WTC11 (cell line): ENCODE measurements at regions not wholly inside any gene's neighbourhood (a gene's known extent, or its start where the extent isn't known, plus 50 kb on each side); places are given as distances from the start of the nearest gene placed in this dataset.

Experiments
- ATAC-seq: fragments of 200-7000 bp; cut with Tn5 transposase; 2 replicates; pipeline ENCODE4 v1.10.0; 2021; ENCODE audit warnings: mild to moderate bottlenecking, moderate library complexity
- CTCF ChIA-PET: fragments of 300-600 bp; sonication (Branson Sonifier 250); formaldehyde crosslinking; loops from one replicate; lab custom pipeline; 2021; ENCODE audit warnings: antibody characterized with exemption; lab: Charles Lee
- POLR2A ChIA-PET: fragments of 350-600 bp; sonication (Branson Sonifier 250); formaldehyde crosslinking; loops from one replicate; lab custom pipeline; 2021; ENCODE audit warnings: antibody characterized with exemption; lab: Charles Lee
- DNase-seq: peaks from one replicate; pipeline ENCODE4 v3.0.0; 2021; ENCODE audit warnings: low spot score
- H3K27ac Mint-ChIP-seq: 2 replicates; pipeline ENCODE4 v1.8.0; 2021; ENCODE audit warnings: mixed read lengths
- H3K27me3 Mint-ChIP-seq: 2 replicates; pipeline ENCODE4 v1.8.0; 2021; ENCODE audit warnings: low read depth, mild to moderate bottlenecking, moderate library complexity, mixed read lengths
- H3K36me3 Mint-ChIP-seq: 2 replicates; pipeline ENCODE4 v1.8.0; 2021; ENCODE audit warnings: mixed read lengths
- H3K4me1 Mint-ChIP-seq: 2 replicates; pipeline ENCODE4 v1.8.0; 2022; ENCODE audit warnings: mixed read lengths
- H3K4me3 Mint-ChIP-seq: 2 replicates; pipeline ENCODE4 v1.8.0; 2021; ENCODE audit warnings: mild to moderate bottlenecking, moderate library complexity, mixed read lengths
- H3K9me3 Mint-ChIP-seq: 2 replicates; pipeline ENCODE4 v1.8.0; 2021; ENCODE audit warnings: mixed read lengths
- AFF4 ChIP-seq: sonication (generic); formaldehyde crosslinking; IDR thresholded peaks from 2 replicates; pipeline ENCODE4 v1.8.1; 2023; ENCODE audit warnings: mild to moderate bottlenecking, missing genetic modification reagents, borderline replicate concordance
- ARID4B ChIP-seq: sonication (generic); formaldehyde crosslinking; IDR thresholded peaks from 2 replicates; pipeline ENCODE4 v1.8.0; 2023; ENCODE audit warnings: missing genetic modification reagents, mild to moderate bottlenecking, borderline replicate concordance
- ATF1 ChIP-seq: sonication (generic); formaldehyde crosslinking; IDR thresholded peaks from 2 replicates; pipeline ENCODE4 v1.8.1; 2023; ENCODE audit warnings: mild to moderate bottlenecking, moderate library complexity, missing genetic modification reagents
- CREB1 ChIP-seq: sonication (generic); formaldehyde crosslinking; IDR thresholded peaks from 2 replicates; pipeline ENCODE4 v1.8.0; 2023; ENCODE audit warnings: mild to moderate bottlenecking, missing genetic modification reagents
- ELF4 ChIP-seq: sonication (generic); formaldehyde crosslinking; IDR thresholded peaks from 2 replicates; pipeline ENCODE4 v1.8.1; 2022; ENCODE audit warnings: low read depth, mild to moderate bottlenecking, moderate library complexity, missing genetic modification reagents
- ETV6 ChIP-seq: sonication (generic); formaldehyde crosslinking; IDR thresholded peaks from 2 replicates; pipeline ENCODE4 v1.8.1; 2022; ENCODE audit warnings: mild to moderate bottlenecking, missing genetic modification reagents
- FOXP1 ChIP-seq: sonication (generic); formaldehyde crosslinking; IDR thresholded peaks from 2 replicates; pipeline ENCODE4 v1.8.0; 2022; ENCODE audit warnings: missing genetic modification reagents, mild to moderate bottlenecking, moderate library complexity, borderline replicate concordance
- GRHL2 ChIP-seq: fragments of 250-450 bp; sonication (Bioruptor Pico); IDR thresholded peaks from 2 replicates; pipeline ENCODE4 v1.8.0; 2022; ENCODE audit warnings: mild to moderate bottlenecking, moderate library complexity; ENCODE audit not compliant: insufficient replicate concordance, severe bottlenecking
- GTF2I ChIP-seq: fragments of 250-450 bp; sonication (Bioruptor Pico); conservative IDR thresholded peaks from 2 replicates; pipeline ENCODE4 v1.4.0; 2021; ENCODE audit warnings: mild to moderate bottlenecking
- HMGA2 ChIP-seq: fragments of 250-450 bp; sonication (Bioruptor Pico); IDR thresholded peaks from 2 replicates; pipeline ENCODE4 v1.4.0; 2021; ENCODE audit warnings: mild to moderate bottlenecking, moderate library complexity
- JAZF1 ChIP-seq: fragments of 250-450 bp; sonication (Bioruptor Pico); IDR thresholded peaks from 2 replicates; pipeline ENCODE4 v1.9.0; 2021; ENCODE audit warnings: moderate library complexity, mild to moderate bottlenecking, inconsistent platforms
- JUN ChIP-seq: sonication (generic); formaldehyde crosslinking; IDR thresholded peaks from 2 replicates; pipeline ENCODE4 v1.8.0; 2023; ENCODE audit warnings: mild to moderate bottlenecking, missing genetic modification reagents
- MAX ChIP-seq: sonication (generic); formaldehyde crosslinking; IDR thresholded peaks from 2 replicates; pipeline ENCODE4 v1.8.0; 2022; ENCODE audit warnings: mild to moderate bottlenecking, missing genetic modification reagents
- MXD4 ChIP-seq: fragments of 250-450 bp; sonication (Bioruptor Pico); IDR thresholded peaks from 2 replicates; pipeline ENCODE4 v1.8.0; 2021; ENCODE audit warnings: mild to moderate bottlenecking, moderate library complexity, borderline replicate concordance
- NR2C2 ChIP-seq: sonication (generic); formaldehyde crosslinking; IDR thresholded peaks from 2 replicates; pipeline ENCODE4 v1.8.0; 2022; ENCODE audit warnings: mild to moderate bottlenecking, missing genetic modification reagents
- RORB ChIP-seq: fragments of 250-450 bp; sonication (Bioruptor Pico); IDR thresholded peaks from 2 replicates; pipeline ENCODE4 v1.9.0; 2021; ENCODE audit warnings: mild to moderate bottlenecking
- SP1 ChIP-seq: sonication (generic); formaldehyde crosslinking; conservative IDR thresholded peaks from 2 replicates; pipeline ENCODE4 v1.8.1; 2022; ENCODE audit warnings: missing genetic modification reagents
- ZNF138 ChIP-seq: sonication (generic); formaldehyde crosslinking; conservative IDR thresholded peaks from 2 replicates; pipeline ENCODE4 v1.8.1; 2022; ENCODE audit warnings: mild to moderate bottlenecking, moderate library complexity, missing genetic modification reagents
- ZNF219 ChIP-seq: sonication (generic); formaldehyde crosslinking; IDR thresholded peaks from 2 replicates; pipeline ENCODE4 v1.8.0; 2023; ENCODE audit warnings: missing genetic modification reagents, mild to moderate bottlenecking, borderline replicate concordance
- ZNF232 ChIP-seq: sonication (generic); formaldehyde crosslinking; IDR thresholded peaks from 2 replicates; pipeline ENCODE4 v1.8.0; 2022; ENCODE audit warnings: mild to moderate bottlenecking, missing genetic modification reagents
- ZNF416 ChIP-seq: fragments of 250-450 bp; sonication (Bioruptor Pico); IDR thresholded peaks from 2 replicates; pipeline ENCODE4 v1.9.0; 2021; ENCODE audit warnings: mild to moderate bottlenecking, inconsistent platforms
- ZNF671 ChIP-seq: fragments of 250-450 bp; sonication (Bioruptor Pico); IDR thresholded peaks from 2 replicates; pipeline ENCODE4 v1.8.0; 2021; ENCODE audit warnings: mild to moderate bottlenecking
- ZSCAN18 ChIP-seq: fragments of 250-450 bp; sonication (Bioruptor Pico); IDR thresholded peaks from 2 replicates; pipeline ENCODE4 v2.1.2; 2022; ENCODE audit warnings: mild to moderate bottlenecking, moderate library complexity
- TF ChIP-seq, protein P1 (sequence below): sonication (generic); formaldehyde crosslinking; IDR thresholded peaks from 2 replicates; pipeline ENCODE4 v1.8.1; 2023; ENCODE audit warnings: mild to moderate bottlenecking, missing genetic modification reagents, moderate library complexity
- TF ChIP-seq, protein P2 (sequence below): fragments of 200-600 bp; IDR thresholded peaks from 2 replicates; pipeline ENCODE4 v1.8.0; 2022; ENCODE audit warnings: antibody characterized with exemption

GRCh38 chr6:10217111-10217510 lies 197.8 kb downstream of the TFAP2A start:
- POLR2A ChIA-PET, result no interaction called here
- Mint-ChIP-seq H3K27me3 (no peaks in the 10 kb centered on the region), H3K9me3 (no peaks in the 10 kb centered on the region), H3K4me3 (no peak overlapping the region), H3K4me1 (no peaks in the 10 kb centered on the region), H3K36me3 (no peaks in the 10 kb centered on the region), H3K27ac (no peak overlapping the region)
- DNase-seq (no peak), ATAC-seq (no peak)
- CTCF ChIA-PET, result no interaction called here
- TF ChIP-seq ARID4B (no peak), ELF4 (CRISPR knock-in tag) (no peak), SP1 (no peak), AFF4 (no peak), HMGA2 (CRISPR knock-in tag) (no peak), ZNF671 (CRISPR knock-in tag) (no peak), JAZF1 (CRISPR knock-in tag) (no peak), GRHL2 (no peak), ETV6 (CRISPR knock-in tag) (no peak), CREB1 (CRISPR knock-in tag) (no peak), ZNF416 (CRISPR knock-in tag) (no peak), ZNF232 (CRISPR knock-in tag) (no peak)
- TF ChIP-seq, protein P1, sequence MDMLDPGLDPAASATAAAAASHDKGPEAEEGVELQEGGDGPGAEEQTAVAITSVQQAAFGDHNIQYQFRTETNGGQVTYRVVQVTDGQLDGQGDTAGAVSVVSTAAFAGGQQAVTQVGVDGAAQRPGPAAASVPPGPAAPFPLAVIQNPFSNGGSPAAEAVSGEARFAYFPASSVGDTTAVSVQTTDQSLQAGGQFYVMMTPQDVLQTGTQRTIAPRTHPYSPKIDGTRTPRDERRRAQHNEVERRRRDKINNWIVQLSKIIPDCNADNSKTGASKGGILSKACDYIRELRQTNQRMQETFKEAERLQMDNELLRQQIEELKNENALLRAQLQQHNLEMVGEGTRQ (CRISPR knock-in tag), result no peak

GRCh38 chr6:10215326-10216110 lies 199.4 kb downstream of the TFAP2A start:
- Mint-ChIP-seq H3K4me1 (no peaks in the 10 kb centered on the region), H3K9me3 (no peaks in the 10 kb centered on the region), H3K36me3 (no peaks in the 10 kb centered on the region), H3K27me3 (no peaks in the 10 kb centered on the region), H3K27ac (no peak overlapping the region), H3K4me3 (no peak overlapping the region)
- POLR2A ChIA-PET, result no interaction called here
- DNase-seq, result no peak
- CTCF ChIA-PET, result no interaction called here
- ATAC-seq, result no peak
- TF ChIP-seq JUN (CRISPR knock-in tag) (no peak), RORB (CRISPR knock-in tag) (no peak), FOXP1 (CRISPR knock-in tag) (no peak), ZNF138 (CRISPR knock-in tag) (no peak), MAX (CRISPR knock-in tag) (no peak), NR2C2 (CRISPR knock-in tag) (no peak), ZSCAN18 (no peak), GTF2I (CRISPR knock-in tag) (no peak), ZNF219 (CRISPR knock-in tag) (no peak), ATF1 (no peak), SP1 (no peak), MXD4 (no peak)
- TF ChIP-seq, protein P2, sequence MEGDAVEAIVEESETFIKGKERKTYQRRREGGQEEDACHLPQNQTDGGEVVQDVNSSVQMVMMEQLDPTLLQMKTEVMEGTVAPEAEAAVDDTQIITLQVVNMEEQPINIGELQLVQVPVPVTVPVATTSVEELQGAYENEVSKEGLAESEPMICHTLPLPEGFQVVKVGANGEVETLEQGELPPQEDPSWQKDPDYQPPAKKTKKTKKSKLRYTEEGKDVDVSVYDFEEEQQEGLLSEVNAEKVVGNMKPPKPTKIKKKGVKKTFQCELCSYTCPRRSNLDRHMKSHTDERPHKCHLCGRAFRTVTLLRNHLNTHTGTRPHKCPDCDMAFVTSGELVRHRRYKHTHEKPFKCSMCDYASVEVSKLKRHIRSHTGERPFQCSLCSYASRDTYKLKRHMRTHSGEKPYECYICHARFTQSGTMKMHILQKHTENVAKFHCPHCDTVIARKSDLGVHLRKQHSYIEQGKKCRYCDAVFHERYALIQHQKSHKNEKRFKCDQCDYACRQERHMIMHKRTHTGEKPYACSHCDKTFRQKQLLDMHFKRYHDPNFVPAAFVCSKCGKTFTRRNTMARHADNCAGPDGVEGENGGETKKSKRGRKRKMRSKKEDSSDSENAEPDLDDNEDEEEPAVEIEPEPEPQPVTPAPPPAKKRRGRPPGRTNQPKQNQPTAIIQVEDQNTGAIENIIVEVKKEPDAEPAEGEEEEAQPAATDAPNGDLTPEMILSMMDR, result no peak
